Peyer's patch (tissue), 4 donors: ENCODE measurements at regions not wholly inside any gene's neighbourhood (a gene's known extent, or its start where the extent isn't known, plus 50 kb on each side); places are given as distances from the start of the nearest gene placed in this dataset.
"Not testable (repeated sequence)": the region's sequence is repeated elsewhere in the genome, so short reads cannot be mapped to it uniquely, and the experiment has no call there.

Experiments
- CTCF ChIP-seq, 6 experiments: fragments of 450-650 bp in 4 of 6; fragments of 200-600 bp in 2 of 6; sonication (generic) in 1 of 6; IDR thresholded peaks; one replicate each; pipeline ENCODE4 v1.5.1; 2017 to 2019; ENCODE audit warnings: antibody characterized with exemption in 6 of 6, mild to moderate bottlenecking in 3 of 6, moderate library complexity in 1 of 6
- POLR2A ChIP-seq, 2 donors: fragments of 450-650 bp; IDR thresholded peaks; one replicate each; pipeline ENCODE4 v1.5.1; 2017; ENCODE audit warnings: antibody characterized with exemption in 2 of 2, mild to moderate bottlenecking in 2 of 2, moderate library complexity in 2 of 2

GRCh38 chr13:75175097-75175496, 306.9 kb downstream of the TBC1D4 start:
- TF ChIP-seq CTCF, POLR2A (IDR thresholded peaks at IDR 0.05): not testable (repeated sequence)
